PC-3 (cell line): ENCODE measurements at regions not wholly inside any gene's neighbourhood (a gene's known extent, or its start where the extent isn't known, plus 50 kb on each side); places are given as distances from the start of the nearest gene placed in this dataset.

Experiments used
- ATAC-seq: fragments of 200-7000 bp; cut with Tn5 transposase; 2 replicates; pipeline ENCODE4 v1.9.1; 2020; ENCODE audit warnings: mild to moderate bottlenecking, moderate library complexity
- BruUV-seq: library from RNA; stranded (reverse); fragments of 400-500 nt; replicated peaks from 2 replicates; lab custom pipeline; 2021; lab: Mats Ljungman, UMichigan
- CTCF ChIA-PET: fragments of 300-600 bp; sonication (Branson Sonifier 250); formaldehyde crosslinking; loops from one replicate; lab custom pipeline; 2022; ENCODE audit warnings: antibody characterized with exemption; lab: Charles Lee
- POLR2A ChIA-PET: fragments of 300-600 bp; sonication (Branson Sonifier 250); formaldehyde crosslinking; loops from one replicate; lab custom pipeline; 2022; ENCODE audit warnings: antibody characterized with exemption; ENCODE audit not compliant: unreplicated experiment; lab: Charles Lee
- DNase-seq: peaks from one replicate; pipeline ENCODE4 v3.0.0-alpha.2; 2015
- H2AFZ ChIP-seq: fragments of 300-600 bp; sonication (generic); 2 replicates; pipeline ENCODE4 v1.6.0; 2016; ENCODE audit warnings: antibody characterized with exemption, low read length
- H3F3A ChIP-seq: fragments of 300-600 bp; sonication (generic); one replicate; pipeline ENCODE4 v1.6.0; 2017; ENCODE audit warnings: antibody characterized with exemption, low read length, control low read depth, mild to moderate bottlenecking; ENCODE audit not compliant: unreplicated experiment
- H3K27ac ChIP-seq: fragments of 300-600 bp; sonication (generic); 2 replicates; pipeline ENCODE4 v1.5.1; 2016; ENCODE audit warnings: mild to moderate bottlenecking, low read length
- H3K27me3 ChIP-seq: fragments of 300-600 bp; sonication (generic); 2 replicates; pipeline ENCODE4 v1.6.1; 2016; ENCODE audit warnings: low read length, mixed read lengths
- H3K36me3 ChIP-seq: fragments of 300-600 bp; sonication (generic); 2 replicates; pipeline ENCODE4 v1.6.1; 2016; ENCODE audit warnings: low read depth, mixed run types, low read length, mixed read lengths
- H3K4me1 ChIP-seq: fragments of 300-600 bp; sonication (generic); 2 replicates; pipeline ENCODE4 v1.5.1; 2016; ENCODE audit warnings: low read length; ENCODE audit not compliant: insufficient read depth
- H3K4me2 ChIP-seq: fragments of 300-600 bp; sonication (generic); 2 replicates; pipeline ENCODE4 v1.6.0; 2016; ENCODE audit warnings: low read length
- H3K4me3 ChIP-seq: fragments of 300-600 bp; sonication (generic); 2 replicates; pipeline ENCODE4 v1.5.1; 2016; ENCODE audit warnings: mild to moderate bottlenecking, low read length, mixed read lengths
- H3K79me2 ChIP-seq: fragments of 300-600 bp; sonication (generic); 2 replicates; pipeline ENCODE4 v1.6.1; 2017; ENCODE audit warnings: low read length, mixed read lengths
- H3K9ac ChIP-seq: fragments of 300-600 bp; sonication (generic); 2 replicates; pipeline ENCODE4 v1.6.0; 2016; ENCODE audit warnings: mild to moderate bottlenecking, low read length
- H3K9me2 ChIP-seq: fragments of 300-600 bp; sonication (generic); replicated peaks from 2 replicates; pipeline ENCODE4 v1.6.1; 2016; ENCODE audit warnings: mixed run types, low read length, mixed read lengths
- H3K9me3 ChIP-seq: fragments of 300-600 bp; sonication (generic); 2 replicates; pipeline ENCODE4 v1.6.1; 2016; ENCODE audit warnings: low read length, mixed read lengths
- H4K20me1 ChIP-seq: fragments of 300-600 bp; sonication (generic); 2 replicates; pipeline ENCODE4 v1.6.1; 2016; ENCODE audit warnings: low read length, mixed read lengths
- CTCF ChIP-seq: fragments of 300-600 bp; sonication (generic); conservative IDR thresholded peaks from 2 replicates; pipeline ENCODE4 v1.5.1; 2017; ENCODE audit warnings: antibody characterized with exemption, low read depth, mild to moderate bottlenecking, low read length
- EZH2 ChIP-seq: fragments of 300-600 bp; sonication (generic); IDR thresholded peaks from one replicate; pipeline ENCODE4 v1.6.1; 2017; ENCODE audit warnings: antibody characterized with exemption, mild to moderate bottlenecking, low read length; ENCODE audit not compliant: unreplicated experiment
- EZH2phosphoT487 ChIP-seq: fragments of 300-600 bp; sonication (generic); IDR thresholded peaks from 2 replicates; pipeline ENCODE4 v1.6.1; 2018; ENCODE audit warnings: mild to moderate bottlenecking, antibody characterized with exemption, low read length, borderline replicate concordance
- intact Hi-C: fragments of 100-400 bp; cut with micrococcal nuclease; formaldehyde crosslinking; loops from 2 replicates; pipeline ENCODE4 v1.9.0; 2023

GRCh38 chr1:199792874-199793273, 234.6 kb upstream of the NR5A2 start:
- ChIA-PET POLR2A (no interaction called here), CTCF (no interaction called here)
- no peak overlapping the region for H2AFZ ChIP-seq

GRCh38 chr1:199794105-199794863, 233.2 kb upstream of the NR5A2 start:
- no peak for TF ChIP-seq EZH2
- no peak for TF ChIP-seq EZH2phosphoT487
- TF ChIP-seq CTCF, result no peak
- H3K27ac ChIP-seq, result no peak overlapping the region
- CTCF ChIA-PET, result no interaction called here

More at GRCh38 chr1:199792874-199793273, 234.6 kb upstream of the NR5A2 start:
- no peak for ATAC-seq
- Histone ChIP-seq H4K20me1 (no peaks in the 10 kb centered on the region), H3K9me3 (no peaks in the 10 kb centered on the region), H3K4me3 (no peak overlapping the region), H3K4me1 (no peaks in the 10 kb centered on the region), H3K27ac (no peak overlapping the region), H3K4me2 (no peak overlapping the region), H3K36me3 (peaks cover 8% of the 10 kb centered on the region; the same call in 1 of the 2 replicates), H3K9ac (no peak overlapping the region), H3K9me2 (no peaks in the 10 kb centered on the region), H3K27me3 (no peaks in the 10 kb centered on the region), H3K79me2 (no peaks in the 10 kb centered on the region), H3F3A (no peaks in the 10 kb centered on the region)
- TF ChIP-seq EZH2 (no peak), CTCF (no peak)
- DNase-seq, result no peak
- intact Hi-C loops, result loop anchor here (10.0 kb wide), 1 partner anchor 152 kb away; no protein-coding TSS in a partner anchor
- BruUV-seq, result no TSS peak

GRCh38 chr1:199799116-199799515, 228.4 kb upstream of the NR5A2 start:
- Histone ChIP-seq H3F3A (no peaks in the 10 kb centered on the region), H3K9me2 (no peaks in the 10 kb centered on the region), H3K9me3 (no peaks in the 10 kb centered on the region), H3K9ac (no peak overlapping the region), H3K4me1 (no peaks in the 10 kb centered on the region), H3K27ac (no peak overlapping the region), H3K4me3 (no peak overlapping the region), H3K36me3 (no peaks in the 10 kb centered on the region), H2AFZ (no peak overlapping the region), H3K27me3 (0 out of 2 replicates have a peak, but pooled peaks cover 3% of the 10 kb centered on the region), H4K20me1 (no peaks in the 10 kb centered on the region), H3K4me2 (no peak overlapping the region), H3K79me2 (no peaks in the 10 kb centered on the region)
- no peak for DNase-seq
- BruUV-seq, result no TSS peak
- no peak for ATAC-seq
- POLR2A ChIA-PET, result no interaction called here
- CTCF ChIA-PET, result no interaction called here
- TF ChIP-seq CTCF (no peak), EZH2 (no peak), EZH2phosphoT487 (no peak)
- intact Hi-C loops, result loop anchor here (10.0 kb wide), 1 partner anchor 146 kb away; no protein-coding TSS in a partner anchor

More at GRCh38 chr1:199794105-199794863, 233.2 kb upstream of the NR5A2 start:
- no peak overlapping the region for H3K9ac ChIP-seq
- no peaks in the 10 kb centered on the region for H4K20me1 ChIP-seq
- H3K4me3 ChIP-seq, result no peak overlapping the region
- H2AFZ ChIP-seq, result no peak overlapping the region
- no peak for ATAC-seq
- intact Hi-C loops, result loop anchor here (10.0 kb wide), 1 partner anchor 151 kb away; no protein-coding TSS in a partner anchor
- POLR2A ChIA-PET, result no interaction called here
- no peak overlapping the region for H3K4me2 ChIP-seq
- H3F3A ChIP-seq, result no peaks in the 10 kb centered on the region
- no peaks in the 10 kb centered on the region for H3K9me2 ChIP-seq
- H3K9me3 ChIP-seq, result no peaks in the 10 kb centered on the region
- BruUV-seq, result no TSS peak
- no peaks in the 10 kb centered on the region; the same call in 1 of the 2 replicates for H3K36me3 ChIP-seq
- H3K79me2 ChIP-seq, result no peaks in the 10 kb centered on the region
- no peaks in the 10 kb centered on the region for H3K27me3 ChIP-seq
- DNase-seq, result peak; percentile 40
- H3K4me1 ChIP-seq, result no peaks in the 10 kb centered on the region
